LHCN-M2 (cell line): ENCODE measurements at regions not wholly inside any gene's neighbourhood (a gene's known extent, or its start where the extent isn't known, plus 50 kb on each side); places are given as distances from the start of the nearest gene placed in this dataset.
"Not testable (repeated sequence)": the region's sequence is repeated elsewhere in the genome, so short reads cannot be mapped to it uniquely, and the experiment has no call there.

ENCODE experiments used
- DNase-seq: peaks from one replicate; pipeline ENCODE4 v3.0.0-alpha.2; 2012; ENCODE audit warnings: low read depth

- no peak for DNase-seq
Observed at GRCh38 chr1:37161171-37161570, 126.9 kb upstream of the GRIK3 start.

- no peak for DNase-seq
Observed at GRCh38 chr1:37162059-37162458, 127.7 kb upstream of the GRIK3 start.

GRCh38 chr1:37166005-37166404 is 131.7 kb upstream of the GRIK3 start:
- DNase-seq, result no peak

- no peak for DNase-seq
Observed at GRCh38 chr1:37167479-37167878, 133.2 kb upstream of the GRIK3 start.

GRCh38 chr1:37169241-37169640 is 134.9 kb upstream of the GRIK3 start:
- DNase-seq, result no peak

- no peak for DNase-seq
Observed at GRCh38 chr1:37169743-37170275, 135.5 kb upstream of the GRIK3 start.

- no peak for DNase-seq
Observed at GRCh38 chr1:37171691-37172090, 137.4 kb upstream of the GRIK3 start.

GRCh38 chr1:37174341-37174740 is 140.0 kb upstream of the GRIK3 start:
- DNase-seq, result no peak

GRCh38 chr1:37174876-37175275 is 140.6 kb upstream of the GRIK3 start:
- no peak for DNase-seq

- no peak for DNase-seq
Observed at GRCh38 chr1:37175666-37176215, 141.4 kb upstream of the GRIK3 start.

GRCh38 chr1:37176269-37176668 is 142.0 kb upstream of the GRIK3 start:
- no peak for DNase-seq

- no peak for DNase-seq
Observed at GRCh38 chr1:37177230-37177864, 143.0 kb upstream of the GRIK3 start.

GRCh38 chr1:37181425-37181824 is 147.1 kb upstream of the GRIK3 start:
- no peak for DNase-seq

GRCh38 chr1:37184789-37185188 is 150.5 kb upstream of the GRIK3 start:
- no peak for DNase-seq

GRCh38 chr1:37186246-37186756 is 152.0 kb upstream of the GRIK3 start:
- no peak for DNase-seq

- DNase-seq, result no peak
Observed at GRCh38 chr1:37189111-37189510, 154.8 kb upstream of the GRIK3 start.

- DNase-seq, result no peak
Observed at GRCh38 chr1:37197411-37197810, 163.1 kb upstream of the GRIK3 start.

- not testable (repeated sequence) for DNase-seq
Observed at GRCh38 chr1:37214305-37214704, 180.0 kb upstream of the GRIK3 start.

- DNase-seq, result no peak
Observed at GRCh38 chr1:37233606-37234005, 199.3 kb upstream of the GRIK3 start.

- DNase-seq, result no peak
Observed at GRCh38 chr1:37234941-37235418, 200.7 kb upstream of the GRIK3 start.

GRCh38 chr1:37237948-37238347 is 203.6 kb upstream of the GRIK3 start:
- DNase-seq, result no peak

GRCh38 chr1:37238364-37239224 is 204.3 kb upstream of the GRIK3 start:
- no peak for DNase-seq
